ENCODE measurements at regions not wholly inside any gene's neighbourhood (a gene's known extent, or its start where the extent isn't known, plus 50 kb on each side); places are given as distances from the start of the nearest gene placed in this dataset.

- DNase-seq (ENCODE audit: low spot score) = no peak
- in situ Hi-C loops (cut with HindIII; ENCODE audit: low sequenced_read_pairs) = no loop called here
These were observed 527.6 kb upstream of the KLF12 start for GRCh38 chr13:74661851-74662250.

DNA sequence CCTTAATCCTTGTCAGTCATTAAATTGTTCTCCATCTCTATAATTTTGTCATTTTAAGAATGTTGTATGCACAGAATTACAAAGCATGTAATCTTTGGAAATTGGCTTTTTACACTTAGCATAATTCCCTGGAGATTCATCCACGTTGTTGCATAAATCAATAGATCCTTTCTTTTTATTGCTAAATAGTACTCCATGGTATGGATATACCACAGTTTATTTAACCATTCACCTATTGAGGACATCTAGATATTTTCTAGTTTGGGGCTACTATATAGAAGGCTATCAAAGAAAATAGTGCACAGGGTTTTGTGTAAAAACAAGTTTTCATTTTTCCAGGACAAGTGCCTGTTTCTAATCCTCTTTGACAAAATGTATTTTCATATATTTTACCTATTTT, 523.6 kb upstream of the KLF12 start:
- DNase-seq (ENCODE audit: low spot score) = no peak
- in situ Hi-C loops (cut with HindIII; ENCODE audit: low sequenced_read_pairs) = no loop called here

DNA sequence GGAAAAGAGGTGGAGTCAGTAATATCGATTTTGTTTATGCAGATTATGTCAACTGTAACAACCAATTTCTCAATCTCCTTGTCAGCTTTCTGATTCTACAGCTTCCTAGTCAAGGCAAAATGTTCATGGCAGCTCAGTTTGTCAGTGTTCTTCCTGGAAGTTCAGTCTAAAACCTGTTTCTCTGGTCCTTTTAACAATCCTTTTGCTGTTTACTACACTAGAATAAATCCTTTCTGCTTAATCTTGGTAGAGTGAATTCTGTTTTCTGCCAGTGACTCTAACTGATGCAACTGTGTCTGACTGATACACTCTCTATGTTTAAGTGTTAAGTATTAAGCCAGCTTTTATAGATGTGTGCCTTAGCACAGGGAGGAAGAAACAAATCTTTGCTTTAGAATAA, 516.9 kb upstream of the KLF12 start:
- no peak for DNase-seq (ENCODE audit: low spot score)
- in situ Hi-C loops (cut with HindIII; ENCODE audit: low sequenced_read_pairs) = no loop called here

DNA sequence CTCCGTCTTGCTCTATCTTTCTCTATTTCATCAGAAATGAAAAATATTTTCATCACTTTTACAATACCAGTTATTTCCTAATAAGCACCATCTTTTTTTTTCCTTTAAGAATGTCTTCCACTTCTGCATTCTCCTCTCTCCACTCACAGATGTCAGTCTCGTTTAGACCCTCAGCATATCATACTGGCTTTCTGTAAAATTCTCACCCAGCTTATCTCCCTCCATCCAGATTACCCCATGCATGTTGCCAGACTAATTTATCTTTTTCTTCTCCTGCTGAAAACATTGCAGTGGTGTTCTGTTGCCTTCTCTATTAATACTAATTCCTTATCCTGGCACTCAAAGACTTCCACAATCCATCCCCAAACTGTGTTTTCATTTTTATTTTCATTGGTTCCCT, 513.8 kb upstream of the KLF12 start:
- DNase-seq (ENCODE audit: low spot score) = no peak
- in situ Hi-C loops (cut with HindIII; ENCODE audit: low sequenced_read_pairs) = no loop called here

- in situ Hi-C loops (cut with HindIII; ENCODE audit: low sequenced_read_pairs) = no loop called here
- no peak for DNase-seq (ENCODE audit: low spot score)
These were observed 513.0 kb upstream of the KLF12 start for GRCh38 chr13:74647211-74647610.

GRCh38 chr13:74646091-74646490, 511.9 kb upstream of the KLF12 start:
- in situ Hi-C loops (cut with HindIII; ENCODE audit: low sequenced_read_pairs) = no loop called here

DNA sequence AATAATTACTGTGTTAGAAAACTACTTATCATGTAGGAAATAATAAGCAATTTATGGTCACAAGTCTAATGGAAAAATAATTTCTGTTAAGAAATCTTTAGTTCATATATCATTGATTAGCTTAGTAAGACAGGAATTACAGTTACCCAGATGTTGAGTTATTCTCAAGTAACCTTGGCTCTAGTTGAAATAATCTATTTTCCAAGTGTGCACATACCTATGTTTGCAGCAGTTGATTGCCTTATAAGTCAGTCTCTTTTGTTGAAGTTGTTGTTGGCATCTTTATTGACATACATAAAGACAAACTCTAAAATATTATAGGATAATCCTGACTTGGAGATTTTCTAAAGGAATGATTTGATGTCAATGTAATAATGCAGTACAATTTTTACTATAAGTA, 511.4 kb upstream of the KLF12 start:
- in situ Hi-C loops (cut with HindIII; ENCODE audit: low sequenced_read_pairs) = no loop called here
- no peak for DNase-seq (ENCODE audit: low spot score)

More at GRCh38 chr13:74646091-74646490, 511.9 kb upstream of the KLF12 start:
- DNase-seq (ENCODE audit: low spot score) = peak; percentile 6

DNA sequence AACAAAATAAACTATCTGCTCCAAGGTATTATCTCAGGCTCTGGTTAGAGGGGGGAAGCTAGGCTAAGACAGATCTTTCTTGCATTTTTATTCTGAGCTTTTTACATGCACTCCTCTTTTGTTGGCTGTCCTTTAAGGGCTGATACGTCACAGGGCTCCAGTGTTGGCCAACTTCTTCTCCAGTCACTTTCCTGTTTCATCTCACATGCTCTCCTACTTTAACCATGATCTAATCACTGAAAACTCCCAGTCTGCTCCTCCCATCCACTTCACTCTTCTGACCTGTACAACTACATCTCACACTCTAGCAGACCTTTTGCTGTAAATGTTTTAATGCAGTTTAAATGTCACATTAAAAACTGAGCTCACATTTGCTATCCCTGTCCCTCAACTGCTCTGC, 510.0 kb upstream of the KLF12 start:
- in situ Hi-C loops (cut with HindIII; ENCODE audit: low sequenced_read_pairs) = no loop called here
- DNase-seq (ENCODE audit: low spot score) = no peak

- in situ Hi-C loops (cut with HindIII; ENCODE audit: low sequenced_read_pairs) = no loop called here
These were observed 507.4 kb upstream of the KLF12 start for GRCh38 chr13:74641586-74641985.

GRCh38 chr13:74633734-74634133, 499.5 kb upstream of the KLF12 start:
- in situ Hi-C loops (cut with HindIII; ENCODE audit: low sequenced_read_pairs) = no loop called here
- DNase-seq (ENCODE audit: low spot score) = no peak

More at GRCh38 chr13:74641586-74641985, 507.4 kb upstream of the KLF12 start:
- DNase-seq (ENCODE audit: low spot score) = no peak

DNA sequence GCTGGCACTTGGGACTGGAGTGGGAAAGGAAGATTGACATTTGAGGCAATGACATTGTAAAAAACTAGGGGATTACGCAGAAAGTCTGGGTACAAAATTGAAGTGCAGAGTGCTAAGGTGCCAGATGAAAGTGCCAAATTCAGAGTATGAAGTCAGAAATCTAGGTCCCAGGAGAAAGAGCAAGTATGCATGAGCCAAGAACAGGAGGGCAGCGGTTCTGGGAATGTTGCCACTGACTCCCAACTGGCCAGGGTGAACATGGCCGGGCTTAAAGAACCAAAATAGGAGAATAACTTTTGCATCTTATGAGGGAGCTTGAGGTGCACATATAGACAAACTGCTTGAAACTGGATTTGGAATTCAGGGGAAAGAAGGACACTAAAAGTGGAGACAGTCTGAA, 495.8 kb upstream of the KLF12 start:
- in situ Hi-C loops (cut with HindIII; ENCODE audit: low sequenced_read_pairs) = no loop called here
- no peak for DNase-seq (ENCODE audit: low spot score)

DNA sequence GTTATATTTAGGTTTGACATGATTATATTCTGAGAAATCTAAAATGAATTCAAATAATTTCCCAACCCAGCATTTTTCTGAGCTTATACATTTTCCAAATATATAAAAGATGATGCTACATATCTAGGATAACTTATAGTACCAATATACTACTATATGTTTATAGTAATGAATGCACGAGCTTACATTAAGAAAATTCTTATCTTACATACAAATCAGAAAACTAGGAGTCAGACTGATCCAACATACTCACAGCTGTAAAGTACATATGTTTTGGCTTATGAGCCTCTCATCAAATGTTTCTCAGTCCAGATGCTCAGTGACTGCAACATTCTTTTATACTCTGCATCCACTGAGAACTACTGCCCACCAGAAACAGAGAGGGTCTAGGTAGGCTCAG, 491.3 kb upstream of the KLF12 start:
- in situ Hi-C loops (cut with HindIII; ENCODE audit: low sequenced_read_pairs) = no loop called here
- no peak for DNase-seq (ENCODE audit: low spot score)

- in situ Hi-C loops (cut with HindIII; ENCODE audit: low sequenced_read_pairs) = no loop called here
- no peak for DNase-seq (ENCODE audit: low spot score)
These were observed 489.6 kb upstream of the KLF12 start for GRCh38 chr13:74623761-74624160.

DNA sequence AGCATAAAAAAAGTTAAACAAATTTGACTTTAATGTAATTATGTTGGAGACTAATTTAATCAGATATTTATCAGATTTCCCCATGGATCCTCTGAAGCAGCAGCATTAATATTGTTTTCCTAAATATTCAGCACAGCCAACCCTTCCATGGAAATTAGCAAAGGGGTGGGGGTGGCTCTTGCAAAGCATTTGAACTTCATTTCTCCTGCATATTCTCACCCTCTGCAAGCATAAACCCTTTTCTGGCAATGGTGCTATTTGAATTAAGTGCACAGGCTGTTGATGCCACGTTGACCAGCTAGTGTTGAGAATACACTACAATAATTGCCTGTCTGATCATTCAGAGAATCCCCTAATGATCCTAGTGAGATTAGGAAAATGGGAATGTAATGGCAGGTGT, 488.1 kb upstream of the KLF12 start:
- no peak for DNase-seq (ENCODE audit: low spot score)
- in situ Hi-C loops (cut with HindIII; ENCODE audit: low sequenced_read_pairs) = no loop called here

- in situ Hi-C loops (cut with HindIII; ENCODE audit: low sequenced_read_pairs) = no loop called here
- DNase-seq (ENCODE audit: low spot score) = no peak
These were observed 486.5 kb upstream of the KLF12 start for GRCh38 chr13:74620711-74621110.

DNA sequence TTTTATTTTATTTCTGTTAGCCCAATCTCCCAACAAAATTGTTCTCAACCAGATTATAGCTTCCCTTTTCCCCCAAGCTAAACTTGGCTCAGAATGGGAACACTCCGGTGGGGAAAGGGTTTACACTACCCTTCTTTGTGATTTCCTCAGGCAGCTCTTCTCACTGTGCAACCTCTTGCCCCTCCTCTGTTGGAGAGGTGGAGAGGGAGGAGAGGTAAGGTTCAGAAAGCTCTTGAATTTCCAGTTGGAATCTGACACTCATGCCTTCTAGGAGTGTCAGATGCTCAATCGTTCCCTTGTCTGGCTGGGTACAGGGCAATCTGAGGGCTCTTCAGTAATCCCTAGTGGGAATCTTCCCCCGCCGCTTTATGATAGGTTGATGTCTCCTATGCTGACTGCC, 486.1 kb upstream of the KLF12 start:
- in situ Hi-C loops (cut with HindIII; ENCODE audit: low sequenced_read_pairs) = no loop called here
- DNase-seq (ENCODE audit: low spot score) = no peak

GRCh38 chr13:74597526-74597925, 463.3 kb upstream of the KLF12 start:
- in situ Hi-C loops (cut with HindIII; ENCODE audit: low sequenced_read_pairs) = no loop called here
- DNase-seq (ENCODE audit: low spot score) = no peak

GRCh38 chr13:74596691-74597090, 462.5 kb upstream of the KLF12 start:
- in situ Hi-C loops (cut with HindIII; ENCODE audit: low sequenced_read_pairs) = no loop called here
- DNase-seq (ENCODE audit: low spot score) = no peak

GRCh38 chr13:74593688-74594087, 459.5 kb upstream of the KLF12 start:
- no peak for DNase-seq (ENCODE audit: low spot score)
- in situ Hi-C loops (cut with HindIII; ENCODE audit: low sequenced_read_pairs) = no loop called here

- in situ Hi-C loops (cut with HindIII; ENCODE audit: low sequenced_read_pairs) = no loop called here
- no peak for DNase-seq (ENCODE audit: low spot score)
These were observed 452.6 kb upstream of the KLF12 start for GRCh38 chr13:74586847-74587246.

DNA sequence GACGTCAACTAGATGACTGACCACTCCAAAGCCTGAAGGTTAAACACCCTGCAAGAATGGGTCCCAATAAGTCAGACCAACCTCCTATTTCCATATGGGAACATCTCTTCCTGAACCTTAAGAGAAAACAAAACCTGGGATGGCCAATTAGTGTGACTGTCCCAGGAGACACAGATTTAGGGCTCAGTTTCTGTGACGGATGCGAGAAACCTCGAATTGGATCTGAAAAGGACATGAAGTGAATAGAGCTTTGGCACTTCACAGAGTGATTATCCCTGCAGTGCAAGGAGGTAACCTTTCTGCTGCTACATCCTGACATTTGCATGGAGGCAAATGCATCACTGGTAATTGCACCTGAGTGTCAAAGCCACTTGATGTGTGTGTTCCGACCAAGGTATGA, 442.2 kb upstream of the KLF12 start:
- in situ Hi-C loops (cut with HindIII; ENCODE audit: low sequenced_read_pairs) = no loop called here
- DNase-seq (ENCODE audit: low spot score) = peak; percentile 43

DNA sequence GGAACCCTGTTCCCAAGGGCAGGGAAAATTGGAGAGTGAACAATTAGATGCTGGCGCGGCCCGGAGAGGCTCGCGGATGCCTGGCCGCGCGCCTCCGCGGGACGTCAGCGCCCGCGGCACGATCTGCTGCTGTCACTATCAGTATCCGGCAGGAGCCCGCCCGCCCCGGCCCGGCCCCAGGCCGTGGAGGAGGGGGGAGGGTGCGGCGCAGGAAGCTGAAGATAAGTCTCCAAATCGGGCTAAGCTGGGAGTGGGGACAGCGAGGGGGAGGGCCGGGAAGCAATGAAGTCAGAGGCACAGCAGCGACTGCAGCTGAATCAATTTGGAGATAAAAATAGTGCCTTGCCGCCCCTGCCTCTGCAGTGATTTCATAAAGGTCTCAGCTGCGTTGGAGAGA, 441.5 kb upstream of the KLF12 start:
- DNase-seq (ENCODE audit: low spot score) = peak; percentile 60
- in situ Hi-C loops (cut with HindIII; ENCODE audit: low sequenced_read_pairs) = no loop called here
